ENCODE measurements at regions not wholly inside any gene's neighbourhood (a gene's known extent, or its start where the extent isn't known, plus 50 kb on each side); places are given as distances from the start of the nearest gene placed in this dataset.

- no peak for DNase-seq (ENCODE audit: low read depth)
- TF ChIP-seq CTCF (conservative IDR thresholded peaks at IDR 0.05; ENCODE audit: low read depth, low read length): no peak
- H3K4me3 ChIP-seq (ENCODE audit: low read length): no peak overlapping the region
These were observed 163.2 kb upstream of the TSHZ2 start for GRCh38 chr20:52809003-52809402.

GRCh38 chr20:52806918-52807317, 165.2 kb upstream of the TSHZ2 start:
- no peak overlapping the region for H3K4me3 ChIP-seq (ENCODE audit: low read length)
- no peak for TF ChIP-seq CTCF (conservative IDR thresholded peaks at IDR 0.05; ENCODE audit: low read depth, low read length)
- DNase-seq (ENCODE audit: low read depth): no peak

GRCh38 chr20:52805843-52806242, 166.3 kb upstream of the TSHZ2 start:
- no peak overlapping the region for H3K4me3 ChIP-seq (ENCODE audit: low read length)
- TF ChIP-seq CTCF (conservative IDR thresholded peaks at IDR 0.05; ENCODE audit: low read depth, low read length): no peak
- DNase-seq (ENCODE audit: low read depth): no peak

GRCh38 chr20:52805296-52805571, 166.9 kb upstream of the TSHZ2 start:
- H3K4me3 ChIP-seq (ENCODE audit: low read length): no peak overlapping the region
- no peak for TF ChIP-seq CTCF (conservative IDR thresholded peaks at IDR 0.05; ENCODE audit: low read depth, low read length)
- no peak for DNase-seq (ENCODE audit: low read depth)

GRCh38 chr20:52804497-52805295, 167.5 kb upstream of the TSHZ2 start:
- TF ChIP-seq CTCF (conservative IDR thresholded peaks at IDR 0.05; ENCODE audit: low read depth, low read length): no peak
- DNase-seq (ENCODE audit: low read depth): no peak
- no peak overlapping the region for H3K4me3 ChIP-seq (ENCODE audit: low read length)

GRCh38 chr20:52801628-52802006, 170.5 kb upstream of the TSHZ2 start:
- no peak overlapping the region for H3K4me3 ChIP-seq (ENCODE audit: low read length)
- TF ChIP-seq CTCF (conservative IDR thresholded peaks at IDR 0.05; ENCODE audit: low read depth, low read length): no peak
- no peak for DNase-seq (ENCODE audit: low read depth)
